GM21423 (cell line): ENCODE measurements at regions not wholly inside any gene's neighbourhood (a gene's known extent, or its start where the extent isn't known, plus 50 kb on each side); places are given as distances from the start of the nearest gene placed in this dataset.

Experiments used
- ATAC-seq: cut with Tn5 transposase; IDR thresholded peaks from one replicate; pipeline ENCODE4 v1.9.1; 2021; ENCODE audit warnings: mild to moderate bottlenecking, moderate library complexity; ENCODE audit not compliant: unreplicated experiment

GRCh38 chr18:28712796-28713425, 536.0 kb upstream of the CDH2 start:
- no peak for ATAC-seq

GRCh38 chr18:28712172-28712571, 535.2 kb upstream of the CDH2 start:
- no peak for ATAC-seq

- ATAC-seq: no peak
Measured at GRCh38 chr18:28711096-28711495, 534.2 kb upstream of the CDH2 start.

GRCh38 chr18:28707006-28707405, 530.1 kb upstream of the CDH2 start:
- ATAC-seq: no peak

GRCh38 chr18:28706397-28706796, 529.5 kb upstream of the CDH2 start:
- ATAC-seq: no peak

- ATAC-seq: no peak
Measured at GRCh38 chr18:28705482-28705881, 528.6 kb upstream of the CDH2 start.

GRCh38 chr18:28692337-28692736, 515.4 kb upstream of the CDH2 start:
- no peak for ATAC-seq

GRCh38 chr18:28691496-28691840, 514.5 kb upstream of the CDH2 start:
- ATAC-seq: no peak

GRCh38 chr18:28690836-28691495, 514.0 kb upstream of the CDH2 start:
- no peak for ATAC-seq

GRCh38 chr18:28690100-28690499, 513.2 kb upstream of the CDH2 start:
- ATAC-seq: no peak

GRCh38 chr18:28689588-28689987, 512.7 kb upstream of the CDH2 start:
- ATAC-seq: no peak

- no peak for ATAC-seq
Measured at GRCh38 chr18:28684746-28685355, 507.9 kb upstream of the CDH2 start.

GRCh38 chr18:28682912-28683311, 506.0 kb upstream of the CDH2 start:
- ATAC-seq: no peak

- no peak for ATAC-seq
Measured at GRCh38 chr18:28669165-28669564, 492.2 kb upstream of the CDH2 start.

GRCh38 chr18:28666216-28666615, 489.3 kb upstream of the CDH2 start:
- ATAC-seq: no peak

GRCh38 chr18:28657961-28658360, 481.0 kb upstream of the CDH2 start:
- no peak for ATAC-seq

GRCh38 chr18:28652654-28653053, 475.7 kb upstream of the CDH2 start:
- ATAC-seq: no peak

- ATAC-seq: no peak
Measured at GRCh38 chr18:28651298-28651697, 474.4 kb upstream of the CDH2 start.

GRCh38 chr18:28650860-28651259, 473.9 kb upstream of the CDH2 start:
- no peak for ATAC-seq

GRCh38 chr18:28647961-28648360, 471.0 kb upstream of the CDH2 start:
- no peak for ATAC-seq

GRCh38 chr18:28637897-28638296, 461.0 kb upstream of the CDH2 start:
- ATAC-seq: no peak

GRCh38 chr18:28635530-28635929, 458.6 kb upstream of the CDH2 start:
- no peak for ATAC-seq

- ATAC-seq: no peak
Measured at GRCh38 chr18:28626756-28627155, 449.8 kb upstream of the CDH2 start.
